ENCODE measurements at regions not wholly inside any gene's neighbourhood (a gene's known extent, or its start where the extent isn't known, plus 50 kb on each side); places are given as distances from the start of the nearest gene placed in this dataset.

GRCh38 chr1:60299581-60299980 is 226.0 kb upstream of the C1orf87 start:
- no peaks in the 10 kb centered on the region for H3K27me3 ChIP-seq
- H3K4me1 ChIP-seq = no peaks in the 10 kb centered on the region
- H3K36me3 ChIP-seq = no peaks in the 10 kb centered on the region
- H3K27ac ChIP-seq = no peak overlapping the region
- DNase-seq = no peak
- no peaks in the 10 kb centered on the region for H3K9me3 ChIP-seq
- intact Hi-C loops (cut with DNase I; ENCODE audit: low total_unique reads) = no loop called here
- no peak for TF ChIP-seq POLR2A (IDR thresholded peaks at IDR 0.05)
- TF ChIP-seq, protein P1, sequence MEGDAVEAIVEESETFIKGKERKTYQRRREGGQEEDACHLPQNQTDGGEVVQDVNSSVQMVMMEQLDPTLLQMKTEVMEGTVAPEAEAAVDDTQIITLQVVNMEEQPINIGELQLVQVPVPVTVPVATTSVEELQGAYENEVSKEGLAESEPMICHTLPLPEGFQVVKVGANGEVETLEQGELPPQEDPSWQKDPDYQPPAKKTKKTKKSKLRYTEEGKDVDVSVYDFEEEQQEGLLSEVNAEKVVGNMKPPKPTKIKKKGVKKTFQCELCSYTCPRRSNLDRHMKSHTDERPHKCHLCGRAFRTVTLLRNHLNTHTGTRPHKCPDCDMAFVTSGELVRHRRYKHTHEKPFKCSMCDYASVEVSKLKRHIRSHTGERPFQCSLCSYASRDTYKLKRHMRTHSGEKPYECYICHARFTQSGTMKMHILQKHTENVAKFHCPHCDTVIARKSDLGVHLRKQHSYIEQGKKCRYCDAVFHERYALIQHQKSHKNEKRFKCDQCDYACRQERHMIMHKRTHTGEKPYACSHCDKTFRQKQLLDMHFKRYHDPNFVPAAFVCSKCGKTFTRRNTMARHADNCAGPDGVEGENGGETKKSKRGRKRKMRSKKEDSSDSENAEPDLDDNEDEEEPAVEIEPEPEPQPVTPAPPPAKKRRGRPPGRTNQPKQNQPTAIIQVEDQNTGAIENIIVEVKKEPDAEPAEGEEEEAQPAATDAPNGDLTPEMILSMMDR (IDR thresholded peaks at IDR 0.05) = no peak
- H3K4me3 ChIP-seq = no peak overlapping the region

- Histone ChIP-seq H3K27me3 (no peaks in the 10 kb centered on the region), H3K27ac (no peak overlapping the region), H3K4me3 (no peak overlapping the region), H3K4me1 (no peaks in the 10 kb centered on the region), H3K36me3 (no peaks in the 10 kb centered on the region), H3K9me3 (no peaks in the 10 kb centered on the region)
- no peak for DNase-seq
- TF ChIP-seq, protein P1 (IDR thresholded peaks at IDR 0.05) = no peak
- TF ChIP-seq POLR2A (IDR thresholded peaks at IDR 0.05) = no peak
- intact Hi-C loops (cut with DNase I; ENCODE audit: low total_unique reads) = no loop called here
Observed at GRCh38 chr1:60298290-60298689, 224.7 kb upstream of the C1orf87 start.

DNA sequence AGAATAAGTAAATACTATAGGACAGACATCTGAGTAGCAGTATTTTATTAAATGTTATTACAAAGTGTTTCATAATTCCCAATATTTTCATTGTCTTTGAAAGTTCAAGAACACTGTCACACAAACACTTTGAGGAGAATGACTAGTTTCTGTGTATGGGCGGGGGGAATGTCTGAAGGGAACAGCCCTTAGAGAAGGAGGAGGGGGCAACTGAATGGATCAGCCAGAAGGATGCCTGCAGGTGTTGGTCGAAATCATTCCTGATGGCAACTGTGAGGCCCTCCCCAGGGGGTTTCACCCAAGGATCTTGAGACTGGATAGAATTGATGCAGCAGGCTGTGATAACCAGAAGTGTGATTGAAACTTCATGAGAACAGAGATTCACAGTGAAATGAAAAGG is 223.2 kb upstream of the C1orf87 start:
- Histone ChIP-seq H3K27me3 (no peaks in the 10 kb centered on the region), H3K36me3 (no peaks in the 10 kb centered on the region), H3K4me3 (no peak overlapping the region), H3K4me1 (no peaks in the 10 kb centered on the region), H3K9me3 (no peaks in the 10 kb centered on the region), H3K27ac (no peak overlapping the region)
- TF ChIP-seq, protein P1 (IDR thresholded peaks at IDR 0.05) = no peak
- TF ChIP-seq POLR2A (IDR thresholded peaks at IDR 0.05) = no peak
- no peak for DNase-seq
- intact Hi-C loops (cut with DNase I; ENCODE audit: low total_unique reads) = no loop called here

DNA sequence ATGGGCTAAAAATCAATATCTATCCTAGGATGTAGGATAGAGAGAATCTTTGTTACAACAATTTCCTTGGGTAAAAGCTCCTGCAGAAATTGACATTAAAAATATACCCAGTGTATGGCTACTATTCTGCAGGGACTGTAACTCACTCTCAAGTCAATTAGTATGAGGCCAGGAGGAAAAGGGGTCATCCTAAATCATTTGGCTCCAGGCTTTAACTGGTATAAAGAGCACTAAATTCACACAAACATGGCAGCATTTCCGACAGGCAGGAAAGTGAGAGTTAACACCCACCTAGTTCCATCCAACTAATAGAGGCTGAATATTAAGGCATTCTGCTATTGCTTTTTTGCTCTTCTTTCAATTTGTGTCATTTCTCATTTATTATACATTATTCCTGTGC is 218.6 kb upstream of the C1orf87 start:
- no peaks in the 10 kb centered on the region for H3K4me1 ChIP-seq
- H3K36me3 ChIP-seq = no peaks in the 10 kb centered on the region
- H3K27me3 ChIP-seq = no peaks in the 10 kb centered on the region
- no peak for TF ChIP-seq POLR2A (IDR thresholded peaks at IDR 0.05)
- TF ChIP-seq, protein P1 (IDR thresholded peaks at IDR 0.05) = no peak
- intact Hi-C loops (cut with DNase I; ENCODE audit: low total_unique reads) = no loop called here
- no peak overlapping the region for H3K27ac ChIP-seq
- H3K4me3 ChIP-seq = no peak overlapping the region
- H3K9me3 ChIP-seq = no peaks in the 10 kb centered on the region
- no peak for DNase-seq

GRCh38 chr1:60290393-60290792 is 216.8 kb upstream of the C1orf87 start:
- Histone ChIP-seq H3K4me3 (no peak overlapping the region), H3K9me3 (no peaks in the 10 kb centered on the region), H3K36me3 (no peaks in the 10 kb centered on the region), H3K27ac (no peak overlapping the region), H3K27me3 (no peaks in the 10 kb centered on the region), H3K4me1 (no peaks in the 10 kb centered on the region)
- DNase-seq = no peak
- TF ChIP-seq, protein P1 (IDR thresholded peaks at IDR 0.05) = no peak
- no peak for TF ChIP-seq POLR2A (IDR thresholded peaks at IDR 0.05)
- intact Hi-C loops (cut with DNase I; ENCODE audit: low total_unique reads) = no loop called here
